CD4-positive, alpha-beta T cell treated with Interleukin-12 subunit alpha and Interleukin-12 subunit beta, for 1 hour (primary cell): ENCODE measurements at regions not wholly inside any gene's neighbourhood (a gene's known extent, or its start where the extent isn't known, plus 50 kb on each side); places are given as distances from the start of the nearest gene placed in this dataset.
A peak's percentile ranks its signal among the peaks of the same experiment; 100 is the strongest.

Experiments
- DNase-seq: peaks from one replicate; pipeline ENCODE4 v3.0.0-alpha.2; 2020

GRCh38 chr3:30069056-30069455, 537.3 kb upstream of the TGFBR2 start:
- DNase-seq: no peak

- DNase-seq: no peak
Observed at GRCh38 chr3:30073040-30073439, 533.4 kb upstream of the TGFBR2 start.

GRCh38 chr3:30073622-30074021, 532.8 kb upstream of the TGFBR2 start:
- no peak for DNase-seq

- no peak for DNase-seq
Observed at GRCh38 chr3:30075514-30075913, 530.9 kb upstream of the TGFBR2 start.

GRCh38 chr3:30076899-30077298, 529.5 kb upstream of the TGFBR2 start:
- no peak for DNase-seq

- DNase-seq: no peak
Observed at GRCh38 chr3:30077746-30078145, 528.7 kb upstream of the TGFBR2 start.

GRCh38 chr3:30078736-30079135, 527.7 kb upstream of the TGFBR2 start:
- no peak for DNase-seq

- no peak for DNase-seq
Observed at GRCh38 chr3:30081904-30082303, 524.5 kb upstream of the TGFBR2 start.

GRCh38 chr3:30082652-30083051, 523.7 kb upstream of the TGFBR2 start:
- no peak for DNase-seq

GRCh38 chr3:30083315-30083714, 523.1 kb upstream of the TGFBR2 start:
- no peak for DNase-seq

- no peak for DNase-seq
Observed at GRCh38 chr3:30084316-30084715, 522.1 kb upstream of the TGFBR2 start.

- no peak for DNase-seq
Observed at GRCh38 chr3:30084971-30085403, 521.4 kb upstream of the TGFBR2 start.

GRCh38 chr3:30085486-30085885, 520.9 kb upstream of the TGFBR2 start:
- no peak for DNase-seq

- no peak for DNase-seq
Observed at GRCh38 chr3:30091686-30092085, 514.7 kb upstream of the TGFBR2 start.

- no peak for DNase-seq
Observed at GRCh38 chr3:30097022-30097650, 509.3 kb upstream of the TGFBR2 start.

- no peak for DNase-seq
Observed at GRCh38 chr3:30098243-30098642, 508.2 kb upstream of the TGFBR2 start.

GRCh38 chr3:30098653-30099455, 507.5 kb upstream of the TGFBR2 start:
- no peak for DNase-seq

GRCh38 chr3:30102356-30102755, 504.0 kb upstream of the TGFBR2 start:
- DNase-seq: no peak

- DNase-seq: no peak
Observed at GRCh38 chr3:30103186-30103585, 503.2 kb upstream of the TGFBR2 start.

- no peak for DNase-seq
Observed at GRCh38 chr3:30107531-30107930, 498.9 kb upstream of the TGFBR2 start.

GRCh38 chr3:30112411-30112810, 494.0 kb upstream of the TGFBR2 start:
- no peak for DNase-seq

- DNase-seq: peak; percentile 36
Observed at GRCh38 chr3:30112902-30113484, 493.4 kb upstream of the TGFBR2 start.

- no peak for DNase-seq
Observed at GRCh38 chr3:30113906-30114305, 492.5 kb upstream of the TGFBR2 start.

GRCh38 chr3:30114918-30115317, 491.5 kb upstream of the TGFBR2 start:
- DNase-seq: no peak
